ENCODE measurements at regions not wholly inside any gene's neighbourhood (a gene's known extent, or its start where the extent isn't known, plus 50 kb on each side); places are given as distances from the start of the nearest gene placed in this dataset.
"Not testable (repeated sequence)": the region's sequence is repeated elsewhere in the genome, so short reads cannot be mapped to it uniquely, and the experiment has no call there.

GRCh38 chr1:149175812-149176211 is 72.5 kb upstream of the NBPF9 start:
- CTCF ChIA-PET (ENCODE audit: low intra/inter-chr PET ratio); POLR2A ChIA-PET; H3K79me2 ChIP-seq (ENCODE audit: control insufficient read depth, insufficient read depth, low read length); DNase-seq (ENCODE audit: extremely low read depth in 1 of 4, low spot score in 3 of 4); ATAC-seq; H3K36me3 ChIP-seq (ENCODE audit: control insufficient read depth, insufficient read depth, low read length); intact Hi-C loops (cut with micrococcal nuclease); H3K4me1 ChIP-seq (replicated peaks in 1 of 2; ENCODE audit: control insufficient read depth in 2 of 2, insufficient read depth in 2 of 2, low read length in 2 of 2); FAIRE-seq; H3K4me2 ChIP-seq (ENCODE audit: insufficient read depth, low read length); H3K9me3 ChIP-seq (replicated peaks; ENCODE audit: control insufficient read depth, insufficient read depth, low read depth, low read length); BruUV-seq (replicated peaks); H3K27me3 ChIP-seq (ENCODE audit: control insufficient read depth in 2 of 2, insufficient read depth in 2 of 2, low read length in 2 of 2); H3K9ac ChIP-seq (ENCODE audit: insufficient read depth in 1 of 2, low read depth in 2 of 2, low read length in 2 of 2); H2AFZ ChIP-seq (ENCODE audit: low read depth, low read length); H3K27ac ChIP-seq (ENCODE audit: extremely low read depth, low read depth, low read length); H4K20me1 ChIP-seq (replicated peaks; ENCODE audit: control insufficient read depth, insufficient read depth, low read length); H3K9me1 ChIP-seq (ENCODE audit: control insufficient read depth, insufficient read depth, low read length): not testable (repeated sequence)
- 0% methylated on average over 4 of the region's 21 CpGs for WGBS (ENCODE audit: insufficient coverage, low coverage, missing lambda C conversion rate)
- in situ Hi-C loops (cut with MboI): loop anchor here (25.0 kb wide), 1 partner anchor 739 kb away; no protein-coding TSS in a partner anchor
- TF ChIP-seq ZNF263 (CRISPR knock-in tag; IDR thresholded peaks at IDR 0.05; ENCODE audit: borderline replicate concordance): peak; percentile 68; the same call in 1 of the 2 replicates
- TF ChIP-seq EGR1 (conservative IDR thresholded peaks at IDR 0.05): peak; percentile 48
- peak overlapping the region; percentile 29; the same call in 1 of the 2 replicates for H3K4me3 ChIP-seq

GRCh38 chr1:149176453-149177316 is 73.3 kb upstream of the NBPF9 start:
- H3K79me2 ChIP-seq (ENCODE audit: control insufficient read depth, insufficient read depth, low read length); H4K20me1 ChIP-seq (replicated peaks; ENCODE audit: control insufficient read depth, insufficient read depth, low read length); H3K36me3 ChIP-seq (ENCODE audit: control insufficient read depth, insufficient read depth, low read length); H3K4me2 ChIP-seq (ENCODE audit: insufficient read depth, low read length); H3K9me1 ChIP-seq (ENCODE audit: control insufficient read depth, insufficient read depth, low read length); ATAC-seq; CTCF ChIA-PET (ENCODE audit: low intra/inter-chr PET ratio); H3K9me3 ChIP-seq (replicated peaks; ENCODE audit: control insufficient read depth, insufficient read depth, low read depth, low read length); intact Hi-C loops (cut with micrococcal nuclease); POLR2A ChIA-PET; FAIRE-seq; H3K4me1 ChIP-seq (replicated peaks in 1 of 2; ENCODE audit: control insufficient read depth in 2 of 2, insufficient read depth in 2 of 2, low read length in 2 of 2); BruUV-seq (replicated peaks); H3K27me3 ChIP-seq (ENCODE audit: control insufficient read depth in 2 of 2, insufficient read depth in 2 of 2, low read length in 2 of 2): not testable (repeated sequence)
- Histone ChIP-seq H2AFZ (ENCODE audit: low read depth, low read length) (0 out of 2 replicates have a peak overlapping the region, but pooled peaks have one; percentile 40), H3K27ac (ENCODE audit: extremely low read depth, low read depth, low read length) (peak overlapping the region; percentile 61; the same call in 2 of the 3 replicates), H3K4me3 (peak overlapping the region; percentile 52), H3K9ac (ENCODE audit: insufficient read depth in 1 of 2, low read depth in 2 of 2, low read length in 2 of 2) (peak overlapping the region; percentile 49 to 83; a peak in 3 of 4 replicates)
- 0% methylated on average over 10 of the region's 68 CpGs for WGBS (ENCODE audit: insufficient coverage, low coverage, missing lambda C conversion rate)
- peak in 1 of 4 experiments; percentile 36 for DNase-seq (ENCODE audit: extremely low read depth in 1 of 4, low spot score in 3 of 4)
- in situ Hi-C loops (cut with MboI): loop anchor here (25.0 kb wide), 1 partner anchor 739 kb away; no protein-coding TSS in a partner anchor
- TF ChIP-seq TAF1 (IDR thresholded peaks at IDR 0.05; ENCODE audit: control insufficient read depth, extremely low read depth, insufficient read depth, low read length, severe bottlenecking) (peak; percentile 20), HNRNPLL (IDR thresholded peaks at IDR 0.05; ENCODE audit: low read depth, low read length, poor library complexity, severe bottlenecking) (peak; percentile 87), RFX1 (IDR thresholded peaks at IDR 0.05) (peak; percentile 80), CXXC5 (CRISPR knock-in tag; IDR thresholded peaks at IDR 0.05) (peak; percentile 64), NFRKB (IDR thresholded peaks at IDR 0.05; ENCODE audit: low read depth) (0 out of 2 replicates have a peak, but pooled peaks have one; percentile 35), ETV1 (tag; conservative IDR thresholded peaks at IDR 0.05; ENCODE audit: low read depth) (peak; percentile 45; the same call in 1 of the 2 replicates), MNT (conservative IDR thresholded peaks at IDR 0.05) (0 out of 4 replicates have a peak, but pooled peaks of 1 of the 2 experiments have one; percentile 14), VEZF1 (CRISPR knock-in tag; IDR thresholded peaks at IDR 0.05) (peak; percentile 24; the same call in 1 of the 2 replicates)

All from K562 (cell line).